NCI-H128 (cell line): ENCODE measurements at regions not wholly inside any gene's neighbourhood (a gene's known extent, or its start where the extent isn't known, plus 50 kb on each side); places are given as distances from the start of the nearest gene placed in this dataset.
"Not testable (repeated sequence)": the region's sequence is repeated elsewhere in the genome, so short reads cannot be mapped to it uniquely, and the experiment has no call there.

ENCODE experiments used
- DNase-seq: peaks from one replicate; lab custom pipeline; 2025; ENCODE audit not compliant: unreplicated experiment; lab: John Stamatoyannopoulos, UW

GRCh38 chr4:14152834-14153519, 525.5 kb upstream of the BOD1L1 start:
- no peak for DNase-seq

GRCh38 chr4:14155803-14156202, 528.3 kb upstream of the BOD1L1 start:
- DNase-seq: no peak

GRCh38 chr4:14157262-14157661, 529.7 kb upstream of the BOD1L1 start:
- DNase-seq: no peak

- DNase-seq: no peak
Measured at GRCh38 chr4:14165222-14165920, 537.8 kb upstream of the BOD1L1 start.

- no peak for DNase-seq
Measured at GRCh38 chr4:14167876-14168510, 540.5 kb upstream of the BOD1L1 start.

GRCh38 chr4:14168919-14169318, 541.4 kb upstream of the BOD1L1 start:
- DNase-seq: no peak

- DNase-seq: no peak
Measured at GRCh38 chr4:14169460-14169859, 541.9 kb upstream of the BOD1L1 start.

- not testable (repeated sequence) for DNase-seq
Measured at GRCh38 chr4:14169940-14170339, 542.4 kb upstream of the BOD1L1 start.

- no peak for DNase-seq
Measured at GRCh38 chr4:14176613-14177012, 549.1 kb upstream of the BOD1L1 start.

GRCh38 chr4:14177987-14178386, 550.5 kb upstream of the BOD1L1 start:
- DNase-seq: no peak

- no peak for DNase-seq
Measured at GRCh38 chr4:14178421-14178820, 550.9 kb upstream of the BOD1L1 start.

- DNase-seq: no peak
Measured at GRCh38 chr4:14180166-14180565, 552.6 kb upstream of the BOD1L1 start.

GRCh38 chr4:14180983-14181601, 553.6 kb upstream of the BOD1L1 start:
- DNase-seq: no peak

- DNase-seq: no peak
Measured at GRCh38 chr4:14182148-14182547, 554.6 kb upstream of the BOD1L1 start.

- no peak for DNase-seq
Measured at GRCh38 chr4:14184265-14184664, 556.7 kb upstream of the BOD1L1 start.

GRCh38 chr4:14184767-14185166, 557.2 kb upstream of the BOD1L1 start:
- DNase-seq: no peak

GRCh38 chr4:14188214-14188613, 560.7 kb upstream of the BOD1L1 start:
- no peak for DNase-seq

GRCh38 chr4:14193601-14194000, 566.1 kb upstream of the BOD1L1 start:
- DNase-seq: no peak

- DNase-seq: no peak
Measured at GRCh38 chr4:14196131-14196530, 568.6 kb upstream of the BOD1L1 start.

- DNase-seq: no peak
Measured at GRCh38 chr4:14215116-14215770, 587.7 kb upstream of the BOD1L1 start.

GRCh38 chr4:14217401-14217800, 589.9 kb upstream of the BOD1L1 start:
- no peak for DNase-seq
